Activated naive CD4-positive, alpha-beta T cell treated with anti-CD3 and anti-CD28 coated beads, Interleukin-2, amount 50 U/mL, for 72 hours (primary cell): ENCODE measurements at regions not wholly inside any gene's neighbourhood (a gene's known extent, or its start where the extent isn't known, plus 50 kb on each side); places are given as distances from the start of the nearest gene placed in this dataset.

ENCODE experiments used
- ATAC-seq, 2 donors: fragments of 150-1000 bp; cut with Tn5 transposase; 2 replicates each; pipeline ENCODE4 v1.10.0; 2021; ENCODE audit warnings: mild to moderate bottlenecking in 2 of 2, moderate library complexity in 2 of 2
- DNase-seq, 2 donors: peaks; one replicate each; pipeline ENCODE4 v3.0.0; 2021 to 2022; ENCODE audit warnings: low spot score in 2 of 2
- H3K27ac Mint-ChIP-seq, 2 donors: one replicate each; pipeline ENCODE4 v1.8.0; 2022; ENCODE audit warnings: mild to moderate bottlenecking in 2 of 2, mixed read lengths in 2 of 2
- H3K36me3 Mint-ChIP-seq, 2 donors: one replicate each; pipeline ENCODE4 v1.8.0; 2022; ENCODE audit warnings: mixed read lengths in 2 of 2
- H3K9me3 Mint-ChIP-seq, 2 donors: one replicate each; pipeline ENCODE4 v1.8.0; 2022; ENCODE audit warnings: mixed read lengths in 2 of 2

DNA sequence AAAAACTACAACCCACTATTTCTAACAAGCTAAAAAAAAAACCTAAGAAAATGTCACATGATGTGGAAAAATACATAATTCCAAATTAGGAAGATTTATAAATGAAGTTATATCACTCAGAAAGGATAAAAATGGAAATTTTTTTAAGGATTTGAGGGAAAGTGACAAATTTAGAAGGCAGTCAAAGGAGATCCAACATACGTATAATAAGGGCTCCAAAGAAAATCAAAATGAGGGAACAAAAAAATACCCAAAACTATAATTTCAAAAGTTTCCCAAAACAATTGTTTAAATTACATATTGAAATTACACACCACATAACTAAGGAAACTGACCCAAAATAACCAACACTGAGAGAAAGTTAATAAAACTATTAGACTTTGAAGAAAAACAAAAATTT lies 381.1 kb upstream of the KAZN start:
- Mint-ChIP-seq H3K36me3 (peaks cover 0 to 6% of the 10 kb centered on the region in 2 donors), H3K27ac (no peak overlapping the region), H3K9me3 (peaks cover 10 to 13% of the 10 kb centered on the region in 2 donors)
- ATAC-seq (no peak), DNase-seq (no peak)

DNA sequence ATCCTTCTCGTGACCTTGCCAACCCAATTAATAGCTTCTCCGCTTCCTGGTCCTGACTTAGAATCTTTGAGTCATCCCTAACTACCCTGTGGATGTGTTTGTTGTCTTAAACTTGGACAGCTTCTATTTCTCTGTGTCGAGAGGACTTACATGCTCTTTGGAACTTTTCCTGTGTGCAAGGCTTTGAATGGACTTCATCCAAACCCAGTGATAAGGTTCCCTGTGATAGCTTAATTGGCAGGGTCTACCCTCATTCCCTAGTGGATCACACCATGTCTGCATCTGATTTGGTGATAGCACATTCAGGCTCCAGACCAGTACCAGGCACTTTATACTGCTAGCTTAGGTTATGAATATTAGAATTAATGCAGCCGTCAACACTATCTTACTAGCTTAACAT lies 378.2 kb upstream of the KAZN start:
- Mint-ChIP-seq H3K9me3 (peaks cover 18 to 19% of the 10 kb centered on the region in 2 donors), H3K36me3 (peaks cover 0 to 13% of the 10 kb centered on the region in 2 donors), H3K27ac (no peak overlapping the region)
- ATAC-seq (no peak), DNase-seq (no peak)

DNA sequence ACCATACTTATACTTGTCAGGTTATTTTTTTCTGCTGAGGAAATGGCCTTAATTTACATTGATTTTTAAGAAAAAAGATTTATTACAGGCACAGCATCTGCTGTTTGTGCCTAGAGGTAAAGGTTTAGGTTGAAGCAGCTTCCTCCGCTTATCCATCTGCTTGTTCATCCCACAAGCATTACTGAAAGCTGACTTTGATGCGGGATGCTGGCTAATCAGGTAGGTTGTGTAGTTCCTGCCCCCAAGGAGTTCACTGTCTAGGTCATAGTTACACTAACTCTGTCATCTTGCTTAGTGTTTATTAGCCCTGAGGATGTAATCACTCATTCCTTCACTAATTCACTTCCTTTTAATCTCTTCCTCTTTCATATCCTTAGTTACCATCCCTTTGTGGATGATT lies 377.7 kb upstream of the KAZN start:
- no peak for ATAC-seq
- peaks cover 0 to 13% of the 10 kb centered on the region in 2 donors for H3K36me3 Mint-ChIP-seq

GRCh38 chr1:14222086-14222485 lies 376.4 kb upstream of the KAZN start:
- no peak overlapping the region for H3K27ac Mint-ChIP-seq
- ATAC-seq (no peak), DNase-seq (no peak)
- peaks cover 13 to 20% of the 10 kb centered on the region in 2 donors for H3K9me3 Mint-ChIP-seq
- peaks cover 0 to 7% of the 10 kb centered on the region in 2 donors for H3K36me3 Mint-ChIP-seq

More for the DNA sequence above, 377.7 kb upstream of the KAZN start:
- H3K27ac Mint-ChIP-seq: no peak overlapping the region
- DNase-seq: no peak
- peaks cover 18 to 21% of the 10 kb centered on the region in 2 donors for H3K9me3 Mint-ChIP-seq

DNA sequence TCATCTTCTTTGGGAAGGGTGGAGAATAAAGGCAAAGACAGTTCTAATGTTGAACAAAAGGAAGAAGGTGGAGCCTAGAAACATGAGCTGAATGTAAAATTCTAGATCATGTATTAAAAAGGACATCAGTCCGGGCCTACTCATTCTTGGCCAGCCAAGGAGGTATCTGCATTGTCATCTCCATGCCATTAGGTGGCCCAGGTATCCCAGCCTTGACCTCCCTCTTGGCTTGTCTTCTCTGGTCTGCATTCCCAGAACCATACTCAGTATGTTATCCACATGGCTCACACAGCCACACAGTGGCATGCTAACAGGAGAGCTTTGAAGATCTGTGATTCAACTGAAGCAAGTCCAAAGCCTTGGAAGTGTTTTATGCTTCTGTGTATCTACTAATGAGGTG lies 369.8 kb upstream of the KAZN start:
- Mint-ChIP-seq H3K27ac (no peak overlapping the region), H3K36me3 (peaks cover 0 to 5% of the 10 kb centered on the region in 2 donors), H3K9me3 (peaks cover 5 to 14% of the 10 kb centered on the region in 2 donors)
- no peak for DNase-seq
- ATAC-seq: no peak

GRCh38 chr1:14233510-14233909 lies 365.0 kb upstream of the KAZN start:
- Mint-ChIP-seq H3K9me3 (peaks cover 0 to 6% of the 10 kb centered on the region in 2 donors), H3K36me3 (no peaks in the 10 kb centered on the region), H3K27ac (no peak overlapping the region)
- ATAC-seq: no peak
- no peak for DNase-seq

DNA sequence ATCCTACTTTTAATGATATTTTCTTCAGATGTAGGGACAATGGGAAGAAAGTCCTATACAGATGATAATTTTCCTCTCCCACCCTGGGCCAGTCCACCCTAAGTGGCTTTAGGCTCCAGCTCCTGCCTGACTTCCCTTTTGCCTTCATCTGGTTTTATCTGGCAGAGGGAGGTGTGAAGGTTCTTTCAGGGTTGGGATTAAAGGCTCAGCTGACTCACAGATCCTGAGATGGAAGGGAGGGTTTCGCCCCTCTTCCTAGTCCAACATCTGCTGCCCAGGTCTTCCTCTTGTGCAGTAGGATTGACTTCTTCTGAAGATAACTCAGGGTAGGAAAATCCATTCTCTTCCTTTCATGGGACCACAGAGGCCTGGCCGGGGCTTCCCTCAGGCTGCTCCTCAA lies 362.4 kb upstream of the KAZN start:
- DNase-seq: no peak
- Mint-ChIP-seq H3K9me3 (peaks cover 0 to 6% of the 10 kb centered on the region in 2 donors), H3K36me3 (no peaks in the 10 kb centered on the region), H3K27ac (no peak overlapping the region)
- ATAC-seq: no peak

GRCh38 chr1:14238472-14239307 lies 359.8 kb upstream of the KAZN start:
- Mint-ChIP-seq H3K36me3 (no peaks in the 10 kb centered on the region), H3K27ac (no peak overlapping the region), H3K9me3 (no peaks in the 10 kb centered on the region)
- ATAC-seq: no peak
- no peak for DNase-seq

- ATAC-seq: no peak
- H3K9me3 Mint-ChIP-seq: no peaks in the 10 kb centered on the region
These were observed 358.2 kb upstream of the KAZN start for GRCh38 chr1:14240265-14240664.

DNA sequence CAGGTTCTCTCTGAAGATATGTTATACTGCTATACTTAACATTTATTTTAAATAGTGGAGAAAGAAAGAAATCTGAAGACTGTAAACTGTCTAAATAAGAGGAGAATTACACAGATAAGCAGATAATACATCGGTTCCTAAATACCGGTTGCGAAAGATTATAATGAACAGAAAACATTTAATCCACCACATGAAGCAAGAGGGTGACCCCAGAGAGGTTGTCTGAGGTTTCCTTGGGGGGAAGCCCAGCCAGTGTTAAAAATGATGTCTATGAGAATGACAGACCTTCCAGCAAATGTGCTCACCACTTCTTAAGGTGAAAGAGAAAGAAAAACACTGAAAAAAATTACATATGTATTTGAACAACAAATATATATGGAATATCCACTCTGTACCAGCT lies 356.4 kb upstream of the KAZN start:
- Mint-ChIP-seq H3K36me3 (no peaks in the 10 kb centered on the region), H3K27ac (no peak overlapping the region), H3K9me3 (no peaks in the 10 kb centered on the region)
- ATAC-seq: no peak
- DNase-seq: no peak

More at GRCh38 chr1:14240265-14240664, 358.2 kb upstream of the KAZN start:
- Mint-ChIP-seq H3K27ac (no peak overlapping the region), H3K36me3 (no peaks in the 10 kb centered on the region)
- no peak for DNase-seq

GRCh38 chr1:14242870-14243269 lies 355.6 kb upstream of the KAZN start:
- DNase-seq: no peak
- Mint-ChIP-seq H3K9me3 (no peaks in the 10 kb centered on the region), H3K36me3 (no peaks in the 10 kb centered on the region), H3K27ac (no peak overlapping the region)
- ATAC-seq: no peak

- ATAC-seq: no peak
- H3K27ac Mint-ChIP-seq: no peak overlapping the region
- H3K9me3 Mint-ChIP-seq: no peaks in the 10 kb centered on the region
- no peaks in the 10 kb centered on the region for H3K36me3 Mint-ChIP-seq
- DNase-seq: no peak
These were observed 352.5 kb upstream of the KAZN start for GRCh38 chr1:14245954-14246353.

GRCh38 chr1:14246471-14246870 lies 352.0 kb upstream of the KAZN start:
- no peaks in the 10 kb centered on the region for H3K36me3 Mint-ChIP-seq
- H3K9me3 Mint-ChIP-seq: no peaks in the 10 kb centered on the region
- ATAC-seq (no peak), DNase-seq (no peak)
- no peak overlapping the region for H3K27ac Mint-ChIP-seq

- H3K9me3 Mint-ChIP-seq: no peaks in the 10 kb centered on the region
- no peaks in the 10 kb centered on the region for H3K36me3 Mint-ChIP-seq
- ATAC-seq: no peak
- no peak for DNase-seq
- H3K27ac Mint-ChIP-seq: no peak overlapping the region
These were observed 350.8 kb upstream of the KAZN start for GRCh38 chr1:14247666-14248065.

DNA sequence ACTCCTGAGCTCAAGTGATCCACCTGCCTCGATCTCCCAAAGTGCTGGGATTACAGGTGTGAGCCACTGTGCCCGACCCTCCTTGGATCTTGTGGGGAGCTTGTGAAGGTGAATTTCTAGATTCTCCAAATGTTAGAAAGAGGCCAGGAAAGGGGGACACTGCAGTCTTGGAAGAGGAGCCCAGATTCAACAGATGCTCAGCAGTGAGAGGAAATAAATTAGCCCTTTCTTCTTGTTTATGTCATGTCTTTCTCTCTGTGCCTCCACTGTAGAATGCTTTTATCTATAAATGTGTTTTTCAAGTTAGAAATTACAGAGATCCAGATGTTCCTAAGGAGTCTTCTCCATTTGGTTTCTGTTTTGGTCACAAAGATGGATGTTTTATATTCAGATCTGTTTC lies 346.6 kb upstream of the KAZN start:
- H3K36me3 Mint-ChIP-seq: no peaks in the 10 kb centered on the region
- no peaks in the 10 kb centered on the region for H3K9me3 Mint-ChIP-seq
- H3K27ac Mint-ChIP-seq: no peak overlapping the region
- DNase-seq: no peak
- ATAC-seq: no peak

DNA sequence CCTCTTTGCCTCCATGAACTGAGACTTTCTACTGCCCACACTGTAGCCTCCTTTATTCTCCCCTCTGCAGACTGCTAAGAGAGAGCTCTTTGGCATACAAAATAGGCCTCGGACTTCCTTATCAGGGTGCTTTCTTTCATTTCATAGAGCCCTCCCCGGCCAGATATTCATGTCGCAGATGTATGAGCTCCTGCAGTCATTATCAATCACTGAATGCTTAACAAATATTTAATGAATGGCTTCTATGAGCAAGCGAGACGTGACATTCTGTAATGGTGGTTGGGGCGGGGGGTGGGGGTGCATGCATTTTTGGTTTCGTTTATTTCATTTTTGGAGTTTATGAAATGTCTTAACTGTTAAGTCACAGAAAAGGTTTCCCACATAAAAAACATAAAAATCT lies 344.8 kb upstream of the KAZN start:
- Mint-ChIP-seq H3K27ac (no peak overlapping the region), H3K36me3 (no peaks in the 10 kb centered on the region), H3K9me3 (no peaks in the 10 kb centered on the region)
- ATAC-seq (no peak), DNase-seq (no peak)

DNA sequence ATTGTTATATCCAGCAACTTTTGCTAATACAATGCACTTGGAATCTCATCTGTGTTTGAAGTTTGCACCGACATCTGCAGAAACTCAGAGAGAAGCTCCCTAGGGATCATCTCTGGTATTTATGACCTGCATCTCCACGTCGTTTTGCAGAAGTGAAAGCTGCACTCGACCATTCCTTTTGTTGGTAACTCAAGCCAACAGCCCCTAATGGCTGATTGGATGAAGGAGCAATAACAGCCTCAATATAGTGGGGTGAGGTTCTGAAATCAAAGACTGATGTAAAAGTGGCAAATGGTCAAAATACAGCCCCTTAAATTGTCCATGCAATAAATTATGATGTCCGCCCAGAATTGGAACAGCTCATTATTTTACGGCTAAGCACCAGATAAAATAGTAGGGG lies 344.2 kb upstream of the KAZN start:
- DNase-seq (no peak), ATAC-seq (no peak)
- Mint-ChIP-seq H3K9me3 (no peaks in the 10 kb centered on the region), H3K36me3 (no peaks in the 10 kb centered on the region), H3K27ac (no peak overlapping the region)

- Mint-ChIP-seq H3K9me3 (no peaks in the 10 kb centered on the region), H3K27ac (no peak overlapping the region), H3K36me3 (no peaks in the 10 kb centered on the region)
- ATAC-seq: no peak
- no peak for DNase-seq
These were observed 343.3 kb upstream of the KAZN start for GRCh38 chr1:14255233-14255632.
